HG03558 (cell line): ENCODE measurements at regions not wholly inside any gene's neighbourhood (a gene's known extent, or its start where the extent isn't known, plus 50 kb on each side); places are given as distances from the start of the nearest gene placed in this dataset.

Experiments
- ATAC-seq: cut with Tn5 transposase; IDR thresholded peaks from one replicate; pipeline ENCODE4 v1.9.1; 2021; ENCODE audit warnings: moderate number of reproducible peaks; ENCODE audit not compliant: unreplicated experiment; ENCODE audit errors: extremely low read depth

DNA sequence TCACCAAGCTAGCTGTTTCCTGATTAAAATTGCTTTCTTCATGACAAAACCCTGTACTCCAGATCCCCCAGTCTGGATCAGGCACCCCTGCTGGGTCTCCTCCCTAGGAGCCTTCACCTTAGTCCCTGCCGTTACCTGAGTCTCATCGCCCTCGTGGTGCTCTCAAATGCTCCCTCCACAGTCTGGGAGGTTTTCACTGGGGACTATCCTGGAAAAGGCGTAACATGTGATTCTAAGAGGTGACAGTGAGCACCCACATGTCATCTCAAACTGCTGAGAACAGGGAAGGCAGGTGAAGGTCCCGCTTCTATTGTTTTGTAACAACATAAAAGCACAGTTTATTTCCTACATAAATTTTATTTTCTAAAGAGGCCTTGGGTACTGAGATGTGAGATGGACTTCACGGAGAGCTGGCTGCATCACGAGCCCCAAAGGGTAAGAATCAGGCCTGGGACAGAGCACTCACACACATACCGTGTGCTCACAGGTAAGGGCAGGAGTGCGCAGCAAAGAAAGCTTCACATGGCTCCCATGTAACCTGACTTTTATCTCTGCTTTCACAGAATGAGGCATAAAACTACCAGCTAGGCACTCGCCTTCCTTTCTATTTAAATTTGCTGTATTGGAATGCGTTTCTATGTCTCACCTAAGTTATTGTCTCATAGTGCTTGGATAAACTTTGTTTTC, 531.5 kb downstream of the RNF144A start:
- ATAC-seq, result no peak

- no peak for ATAC-seq
Measured at GRCh38 chr2:7449298-7449697, 532.1 kb downstream of the RNF144A start.

DNA sequence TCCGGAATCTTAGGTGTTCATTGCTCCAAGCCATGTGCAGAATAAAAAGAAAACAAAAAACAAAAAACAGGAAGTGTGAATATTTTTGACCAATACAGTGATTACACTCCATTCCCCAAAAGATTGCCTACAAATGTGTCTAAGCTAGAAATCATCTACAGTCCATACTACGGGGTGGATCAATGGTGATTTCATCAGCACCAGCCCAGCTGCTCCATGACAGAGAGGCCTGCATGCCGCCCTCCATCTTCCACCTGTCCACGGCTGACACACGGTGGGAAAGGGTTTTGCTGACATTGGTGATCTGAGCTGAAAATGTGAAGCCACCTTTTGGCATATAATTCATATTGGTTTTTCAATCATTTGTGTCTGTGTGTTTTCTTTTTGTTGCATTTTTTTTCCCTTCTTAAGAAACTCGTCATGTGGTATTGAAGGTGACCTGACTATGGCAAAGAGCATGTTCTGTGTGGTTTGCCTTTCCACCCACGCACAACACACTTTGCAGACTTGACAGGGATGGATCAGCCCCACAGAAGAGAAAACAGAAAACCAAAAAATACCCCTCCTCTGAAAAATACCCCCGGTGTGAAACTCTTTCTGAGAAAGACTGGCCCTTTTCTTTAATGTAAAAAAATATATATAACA, 533.1 kb downstream of the RNF144A start:
- ATAC-seq, result no peak

GRCh38 chr2:7450833-7451190, 533.6 kb downstream of the RNF144A start:
- ATAC-seq, result no peak

DNA sequence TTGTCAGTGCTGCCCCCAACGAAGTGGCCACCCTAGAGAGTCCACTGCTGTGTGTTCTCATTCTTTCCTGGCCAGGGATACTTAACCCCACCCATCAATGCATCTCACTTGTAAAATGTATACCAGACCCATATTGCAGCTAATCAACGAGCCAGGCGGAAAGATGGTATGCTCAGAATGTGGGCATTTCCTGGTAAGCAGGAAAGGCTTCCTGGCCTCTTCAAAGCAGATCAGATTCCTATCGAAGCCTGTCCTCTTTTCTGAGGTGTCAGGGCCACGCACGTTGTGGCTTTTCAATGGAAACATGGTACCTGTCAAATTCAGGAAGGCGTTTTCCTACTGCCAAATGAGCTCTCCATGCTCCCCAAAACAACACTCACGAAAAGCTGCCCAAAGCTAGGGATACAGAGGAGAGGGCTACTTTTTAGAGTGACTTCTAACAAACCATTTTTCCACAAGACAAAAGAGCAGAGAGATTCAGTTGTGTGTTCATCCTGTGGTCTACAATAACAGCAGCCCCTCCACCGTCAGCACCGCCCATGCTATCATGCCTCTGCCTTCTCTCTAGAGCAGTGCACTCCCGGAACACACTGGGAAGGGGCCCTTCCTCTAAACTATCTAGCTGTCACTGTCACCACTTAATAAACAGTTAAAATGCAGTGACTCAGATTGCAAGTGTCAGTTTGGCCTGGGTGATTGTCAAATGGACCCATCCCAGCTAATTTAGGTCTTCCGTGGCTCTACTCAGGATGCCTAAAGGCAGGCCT, 535.1 kb downstream of the RNF144A start:
- ATAC-seq, result no peak

DNA sequence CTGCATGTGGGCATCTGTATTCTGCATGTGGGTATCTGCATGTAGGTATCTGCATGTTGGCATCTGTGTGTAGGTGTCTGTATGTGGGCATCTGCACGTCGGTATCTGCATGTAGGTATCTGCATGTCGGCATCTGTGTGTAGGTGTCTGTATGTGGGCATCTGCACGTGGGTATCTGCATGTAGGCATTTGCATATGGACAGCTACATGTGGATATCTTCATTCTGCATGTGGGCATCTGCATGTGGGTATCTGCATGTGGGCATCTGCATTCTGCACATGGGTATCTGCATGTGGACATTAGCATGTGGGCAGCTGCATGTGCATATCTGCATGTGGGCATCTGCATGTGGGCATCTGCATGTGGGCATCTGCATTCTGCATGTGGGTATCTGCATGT, 537.4 kb downstream of the RNF144A start:
- no peak for ATAC-seq

GRCh38 chr2:7456762-7457161, 539.5 kb downstream of the RNF144A start:
- ATAC-seq, result no peak

- ATAC-seq, result no peak
Measured at GRCh38 chr2:7458066-7458465, 540.9 kb downstream of the RNF144A start.

GRCh38 chr2:7467782-7468447, 550.7 kb downstream of the RNF144A start:
- ATAC-seq, result no peak

GRCh38 chr2:7468448-7468828, 551.2 kb downstream of the RNF144A start:
- ATAC-seq, result no peak

DNA sequence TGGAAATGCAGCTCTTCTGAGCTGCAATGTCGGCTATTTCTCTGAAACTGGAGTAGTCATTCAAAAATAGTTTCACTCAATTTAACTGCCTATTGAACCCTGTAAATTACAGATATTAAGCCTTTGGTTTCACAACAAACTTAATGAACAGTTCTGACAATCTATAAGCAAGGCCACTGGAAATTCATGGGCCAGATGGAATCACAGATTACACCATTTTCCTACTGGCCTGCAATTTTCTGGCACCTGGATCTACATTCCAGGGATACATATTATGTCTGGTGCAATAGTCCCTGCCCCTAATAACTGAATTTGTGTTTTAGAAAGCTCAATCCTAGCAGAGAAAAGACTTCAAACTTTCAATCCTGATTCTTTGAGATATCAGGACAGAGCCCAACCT, 551.7 kb downstream of the RNF144A start:
- no peak for ATAC-seq

DNA sequence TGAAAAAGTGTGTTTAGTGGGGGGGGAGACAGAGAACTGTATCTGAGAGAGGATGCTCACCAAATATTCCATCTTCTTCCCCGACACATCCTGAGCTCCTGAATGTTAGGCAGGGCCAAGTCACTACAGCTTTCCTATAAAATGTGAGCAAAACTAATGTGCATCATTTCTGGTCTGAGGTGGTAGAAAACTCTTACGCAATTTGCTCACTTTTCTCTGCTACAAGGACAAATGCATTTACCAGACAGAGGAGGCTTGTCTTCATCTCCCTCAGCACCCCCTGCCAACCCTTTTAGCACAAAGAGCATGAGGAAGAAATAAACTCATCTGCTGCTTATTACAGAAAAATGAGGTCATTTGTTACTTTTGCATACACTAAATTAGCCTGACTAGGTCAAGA, 554.0 kb downstream of the RNF144A start:
- no peak for ATAC-seq

- ATAC-seq, result no peak
Measured at GRCh38 chr2:7472465-7472864, 555.3 kb downstream of the RNF144A start.

DNA sequence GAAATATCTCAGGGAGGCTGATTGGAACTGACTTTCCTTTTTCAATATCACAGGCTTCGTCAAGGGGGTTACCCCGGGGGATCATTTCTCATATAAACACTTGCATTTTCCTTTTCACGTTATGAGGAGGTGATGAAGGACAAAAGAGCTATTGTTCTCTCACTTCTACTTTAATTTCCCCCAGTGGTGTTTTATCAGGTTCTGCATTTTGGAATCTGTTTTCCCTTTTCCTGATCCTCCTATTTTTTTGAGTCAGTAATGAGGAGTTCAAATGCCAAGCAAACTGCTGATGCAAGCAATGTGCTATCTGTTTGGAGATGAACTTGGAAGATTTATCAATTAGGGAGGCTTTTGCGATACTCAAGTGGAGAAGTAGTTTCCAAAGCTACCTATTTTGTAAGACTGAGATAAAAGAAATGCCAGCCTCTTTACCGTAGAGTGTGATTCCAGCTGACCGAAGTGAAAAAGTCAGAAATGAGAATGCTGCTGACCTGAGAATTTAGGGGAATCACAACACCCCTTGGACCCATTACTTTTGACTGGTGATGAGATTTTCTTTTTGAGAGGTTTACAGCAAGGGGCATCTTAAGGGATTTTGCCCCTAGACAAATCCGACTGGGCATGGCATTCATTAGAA, 556.0 kb downstream of the RNF144A start:
- no peak for ATAC-seq

DNA sequence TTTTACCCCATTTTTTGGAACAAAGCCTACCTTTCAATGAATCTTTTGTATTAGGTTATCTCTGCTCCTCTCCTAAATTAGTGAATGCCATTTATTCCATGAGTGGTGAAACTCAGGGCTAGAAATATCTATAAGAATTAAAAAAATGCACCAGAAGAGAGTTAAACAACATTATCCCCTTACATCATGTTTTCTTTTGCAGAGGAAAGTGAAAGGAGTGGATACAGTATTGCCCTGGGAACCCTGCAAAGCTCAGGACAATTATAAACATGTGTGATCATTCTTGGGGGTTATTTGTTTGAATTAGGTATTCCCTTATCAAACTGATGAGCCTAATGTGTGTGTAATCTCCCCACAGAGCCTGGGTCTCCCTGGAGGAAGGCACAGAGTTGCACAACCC, 559.2 kb downstream of the RNF144A start:
- no peak for ATAC-seq

DNA sequence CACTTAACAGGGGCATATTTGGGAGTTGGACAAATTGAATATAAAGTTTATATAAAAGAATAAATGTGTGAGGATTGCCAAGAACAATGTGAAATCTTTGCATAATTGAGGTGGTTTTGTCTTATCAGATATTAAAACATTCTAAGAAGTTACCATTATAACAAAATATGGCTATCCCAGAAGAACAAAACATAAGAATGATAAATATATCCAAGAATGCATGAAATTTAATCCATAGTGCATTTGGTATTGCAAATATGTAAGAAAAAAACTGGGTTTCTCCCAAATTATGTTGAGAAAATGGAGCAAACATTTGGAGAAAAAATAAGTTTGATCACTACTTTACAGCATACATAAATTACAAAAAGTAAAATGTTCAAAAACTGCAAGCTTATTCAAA, 562.4 kb downstream of the RNF144A start:
- ATAC-seq, result no peak

DNA sequence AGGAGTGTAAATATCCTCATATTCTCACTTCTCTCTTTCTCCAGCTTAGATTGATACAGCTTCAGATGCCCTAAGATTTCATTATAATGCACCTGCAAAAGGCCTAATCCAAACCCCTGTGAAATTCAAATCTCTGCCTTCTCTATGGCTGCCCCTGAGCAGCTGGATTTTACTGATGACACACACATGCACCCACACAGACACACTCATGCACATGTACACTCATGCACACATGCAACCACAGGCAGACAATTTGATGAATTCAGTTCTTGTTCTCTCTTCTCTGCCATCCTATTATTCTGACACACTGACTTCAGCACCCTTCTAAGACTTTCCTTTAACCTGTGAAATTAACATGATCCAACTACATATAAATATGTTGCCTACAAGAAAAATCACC, 563.2 kb downstream of the RNF144A start:
- ATAC-seq, result no peak

DNA sequence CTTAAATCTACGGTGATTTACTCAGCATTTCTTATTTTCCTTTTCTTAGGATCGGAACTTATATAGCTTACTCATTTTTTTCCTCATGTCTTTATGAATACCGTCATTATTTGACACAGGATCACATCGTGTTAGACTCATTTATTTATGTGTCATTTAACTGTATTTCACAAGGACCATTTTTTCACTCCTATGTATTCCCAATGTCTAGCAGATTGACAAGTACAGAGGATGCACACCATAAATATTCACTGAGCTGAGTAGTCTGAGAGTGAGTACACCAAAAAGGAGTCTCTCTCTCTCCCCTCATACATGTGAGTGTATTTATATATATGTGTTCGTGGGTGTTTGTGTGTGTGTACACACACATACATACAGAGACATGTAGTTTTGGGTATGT, 573.5 kb downstream of the RNF144A start:
- ATAC-seq, result no peak

DNA sequence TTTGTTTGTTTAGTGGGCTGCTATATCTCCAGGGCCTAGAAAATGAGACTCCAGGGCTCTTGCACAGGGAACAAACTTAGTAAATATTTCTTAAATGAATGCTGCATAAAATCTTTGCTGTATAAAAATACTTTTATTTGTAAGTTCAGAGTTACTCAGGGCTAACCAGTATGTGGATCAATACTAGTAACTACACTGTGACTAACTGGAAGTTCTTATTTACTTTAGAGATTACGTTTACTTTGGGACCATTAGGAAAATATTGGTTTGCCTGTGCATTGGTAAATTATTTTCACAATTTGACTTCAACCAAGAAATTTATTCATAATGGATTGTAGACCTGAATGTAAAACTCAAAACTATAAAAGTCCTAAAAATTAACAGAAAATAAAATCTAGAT, 575.5 kb downstream of the RNF144A start:
- no peak for ATAC-seq

DNA sequence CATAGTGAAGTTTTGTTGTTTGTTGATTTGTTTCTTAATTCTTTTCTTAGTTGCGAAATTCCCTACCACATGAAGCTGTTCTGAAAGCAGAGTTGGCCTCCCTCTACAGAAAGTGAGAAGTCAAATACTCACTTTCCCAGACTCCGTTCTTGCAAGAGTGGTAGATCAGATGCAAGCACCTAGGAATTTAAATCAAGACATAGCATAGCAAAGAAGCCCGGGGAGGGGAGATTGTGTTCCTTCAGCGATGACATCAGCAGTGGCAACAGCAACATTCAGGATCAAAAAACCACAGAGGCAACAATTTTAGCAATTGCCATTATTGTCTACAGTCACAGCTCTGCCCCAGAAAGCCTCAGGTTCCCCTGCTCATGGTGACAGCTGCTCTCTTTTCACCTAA, 580.0 kb downstream of the RNF144A start:
- no peak for ATAC-seq

- ATAC-seq, result no peak
Measured at GRCh38 chr2:7499018-7499417, 581.8 kb downstream of the RNF144A start.
